Duodenal mucosa (tissue), 2 donors: ENCODE measurements at regions not wholly inside any gene's neighbourhood (a gene's known extent, or its start where the extent isn't known, plus 50 kb on each side); places are given as distances from the start of the nearest gene placed in this dataset.

Experiments
- H3K27ac ChIP-seq: one replicate; pipeline ENCODE4 v1.7.0; 2013; ENCODE audit warnings: low read depth, low read length
- H3K27me3 ChIP-seq, 2 donors: one replicate each; pipeline ENCODE4 v1.7.0; 2013; ENCODE audit warnings: low read length in 2 of 2, control low read depth in 1 of 2; ENCODE audit not compliant: insufficient read depth in 2 of 2, control insufficient read depth in 1 of 2
- H3K36me3 ChIP-seq, 2 donors: one replicate each; pipeline ENCODE4 v1.7.0; 2013; ENCODE audit warnings: low read length in 2 of 2, control low read depth in 1 of 2; ENCODE audit not compliant: insufficient read depth in 2 of 2, control insufficient read depth in 1 of 2
- H3K4me1 ChIP-seq, 2 donors: one replicate each; pipeline ENCODE4 v1.7.0; 2013; ENCODE audit warnings: low read length in 2 of 2, control low read depth in 1 of 2; ENCODE audit not compliant: insufficient read depth in 2 of 2, control insufficient read depth in 1 of 2
- H3K4me3 ChIP-seq, 2 donors: one replicate each; pipeline ENCODE4 v1.7.0; 2013; ENCODE audit warnings: low read length in 2 of 2, low read depth in 1 of 2
- H3K9ac ChIP-seq, 2 donors: one replicate each; pipeline ENCODE4 v1.7.0; 2013; ENCODE audit warnings: low read length in 2 of 2, low read depth in 1 of 2
- H3K9me3 ChIP-seq, 2 donors: one replicate each; pipeline ENCODE4 v1.7.0; 2013; ENCODE audit warnings: low read length in 2 of 2, control low read depth in 1 of 2; ENCODE audit not compliant: control insufficient read depth in 1 of 2

- Histone ChIP-seq H3K27me3 (no peaks in the 10 kb centered on the region), H3K27ac (no peak overlapping the region), H3K9me3 (no peaks in the 10 kb centered on the region), H3K4me1 (no peaks in the 10 kb centered on the region), H3K4me3 (no peak overlapping the region), H3K36me3 (no peaks in the 10 kb centered on the region), H3K9ac (no peak overlapping the region)
Measured at GRCh38 chr21:19501115-19501514, 1097.5 kb upstream of the TMPRSS15 start.

- Histone ChIP-seq H3K4me1 (no peaks in the 10 kb centered on the region), H3K9me3 (no peaks in the 10 kb centered on the region), H3K4me3 (no peak overlapping the region), H3K9ac (no peak overlapping the region), H3K27ac (no peak overlapping the region), H3K36me3 (no peaks in the 10 kb centered on the region), H3K27me3 (no peaks in the 10 kb centered on the region)
Measured at GRCh38 chr21:19507682-19508260, 1104.2 kb upstream of the TMPRSS15 start.

- Histone ChIP-seq H3K4me1 (no peaks in the 10 kb centered on the region), H3K4me3 (no peak overlapping the region), H3K27me3 (no peaks in the 10 kb centered on the region), H3K9ac (no peak overlapping the region), H3K36me3 (no peaks in the 10 kb centered on the region), H3K9me3 (no peaks in the 10 kb centered on the region), H3K27ac (no peak overlapping the region)
Measured at GRCh38 chr21:19508442-19508841, 1104.9 kb upstream of the TMPRSS15 start.

GRCh38 chr21:19508844-19509243, 1105.3 kb upstream of the TMPRSS15 start:
- no peak overlapping the region for H3K27ac ChIP-seq
- no peaks in the 10 kb centered on the region for H3K27me3 ChIP-seq
- no peak overlapping the region for H3K4me3 ChIP-seq
- no peaks in the 10 kb centered on the region for H3K4me1 ChIP-seq
- H3K36me3 ChIP-seq, result no peaks in the 10 kb centered on the region
- no peak overlapping the region for H3K9ac ChIP-seq
- no peaks in the 10 kb centered on the region for H3K9me3 ChIP-seq

GRCh38 chr21:19510057-19510456, 1106.5 kb upstream of the TMPRSS15 start:
- no peaks in the 10 kb centered on the region for H3K4me1 ChIP-seq
- H3K4me3 ChIP-seq, result no peak overlapping the region
- H3K9ac ChIP-seq, result no peak overlapping the region
- H3K27me3 ChIP-seq, result no peaks in the 10 kb centered on the region
- H3K9me3 ChIP-seq, result no peaks in the 10 kb centered on the region
- no peaks in the 10 kb centered on the region for H3K36me3 ChIP-seq
- H3K27ac ChIP-seq, result no peak overlapping the region

GRCh38 chr21:19510653-19511052, 1107.1 kb upstream of the TMPRSS15 start:
- no peak overlapping the region for H3K9ac ChIP-seq
- H3K27ac ChIP-seq, result no peak overlapping the region
- H3K4me3 ChIP-seq, result no peak overlapping the region
- no peaks in the 10 kb centered on the region for H3K9me3 ChIP-seq
- no peaks in the 10 kb centered on the region for H3K4me1 ChIP-seq
- H3K36me3 ChIP-seq, result no peaks in the 10 kb centered on the region
- H3K27me3 ChIP-seq, result no peaks in the 10 kb centered on the region

- no peak overlapping the region for H3K4me3 ChIP-seq
- H3K9me3 ChIP-seq, result peaks cover 0 to 10% of the 10 kb centered on the region in 2 donors
- no peaks in the 10 kb centered on the region for H3K4me1 ChIP-seq
- H3K27me3 ChIP-seq, result no peaks in the 10 kb centered on the region
- no peak overlapping the region for H3K9ac ChIP-seq
- H3K36me3 ChIP-seq, result no peaks in the 10 kb centered on the region
- no peak overlapping the region for H3K27ac ChIP-seq
Measured at GRCh38 chr21:19522381-19522780, 1118.8 kb upstream of the TMPRSS15 start.

- Histone ChIP-seq H3K9me3 (peaks cover 0 to 10% of the 10 kb centered on the region in 2 donors), H3K9ac (no peak overlapping the region), H3K4me3 (no peak overlapping the region), H3K27ac (no peak overlapping the region), H3K27me3 (no peaks in the 10 kb centered on the region), H3K36me3 (no peaks in the 10 kb centered on the region), H3K4me1 (no peaks in the 10 kb centered on the region)
Measured at GRCh38 chr21:19523061-19523460, 1119.5 kb upstream of the TMPRSS15 start.

- no peak overlapping the region for H3K4me3 ChIP-seq
Measured at GRCh38 chr21:19523746-19524145, 1120.2 kb upstream of the TMPRSS15 start.

GRCh38 chr21:19529031-19529430, 1125.4 kb upstream of the TMPRSS15 start:
- H3K27ac ChIP-seq, result no peak overlapping the region
- H3K36me3 ChIP-seq, result no peaks in the 10 kb centered on the region
- no peak overlapping the region for H3K9ac ChIP-seq
- H3K4me1 ChIP-seq, result no peaks in the 10 kb centered on the region
- H3K9me3 ChIP-seq, result no peaks in the 10 kb centered on the region
- no peak overlapping the region for H3K4me3 ChIP-seq
- H3K27me3 ChIP-seq, result no peaks in the 10 kb centered on the region

More at GRCh38 chr21:19523746-19524145, 1120.2 kb upstream of the TMPRSS15 start:
- H3K9ac ChIP-seq, result no peak overlapping the region
- H3K9me3 ChIP-seq, result peaks cover 0 to 4% of the 10 kb centered on the region in 2 donors
- H3K36me3 ChIP-seq, result no peaks in the 10 kb centered on the region
- H3K27me3 ChIP-seq, result no peaks in the 10 kb centered on the region
- H3K4me1 ChIP-seq, result no peaks in the 10 kb centered on the region
- H3K27ac ChIP-seq, result no peak overlapping the region

GRCh38 chr21:19535356-19535755, 1131.8 kb upstream of the TMPRSS15 start:
- Histone ChIP-seq H3K9ac (no peak overlapping the region), H3K27ac (no peak overlapping the region), H3K9me3 (no peaks in the 10 kb centered on the region), H3K27me3 (no peaks in the 10 kb centered on the region), H3K4me1 (no peaks in the 10 kb centered on the region), H3K4me3 (no peak overlapping the region), H3K36me3 (no peaks in the 10 kb centered on the region)
